ENCODE measurements at regions not wholly inside any gene's neighbourhood (a gene's known extent, or its start where the extent isn't known, plus 50 kb on each side); places are given as distances from the start of the nearest gene placed in this dataset.

GRCh38 chr11:86181379-86181778 is 63.2 kb upstream of the EED start (continued):
- no peak for TF ChIP-seq RAD21 (IDR thresholded peaks at IDR 0.05 in 1 of 2, conservative IDR thresholded peaks at IDR 0.05 in 1 of 2; ENCODE audit: low read depth in 2 of 2, low read length in 2 of 2)
- TF ChIP-seq BACH1 (IDR thresholded peaks at IDR 0.05; ENCODE audit: low read length), result no peak
- TF ChIP-seq TAF7 (optimal IDR thresholded peaks at IDR 0.05; ENCODE audit: borderline replicate concordance, low read depth, low read length), result no peak
